ENCODE measurements at regions not wholly inside any gene's neighbourhood (a gene's known extent, or its start where the extent isn't known, plus 50 kb on each side); places are given as distances from the start of the nearest gene placed in this dataset.

DNA sequence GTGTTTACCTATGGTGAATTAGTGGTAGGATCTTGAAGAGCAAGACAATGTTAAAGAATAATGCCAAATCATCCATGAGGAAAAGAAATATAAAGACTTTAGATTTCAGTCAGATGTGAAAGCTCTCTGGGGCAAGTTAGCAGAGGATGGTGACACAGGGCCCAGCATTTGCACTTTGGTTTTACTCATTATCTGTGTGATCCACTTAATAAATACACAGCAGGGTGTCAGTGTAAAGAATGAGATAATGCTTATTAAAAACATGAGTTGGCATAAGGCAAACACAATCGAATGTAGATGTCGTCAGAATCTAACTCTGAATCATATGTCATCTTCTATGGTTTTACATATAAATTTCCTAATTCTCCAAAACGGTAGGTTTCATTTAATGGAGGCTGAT, 130.4 kb upstream of the PREP start:
- TF ChIP-seq, protein P1, sequence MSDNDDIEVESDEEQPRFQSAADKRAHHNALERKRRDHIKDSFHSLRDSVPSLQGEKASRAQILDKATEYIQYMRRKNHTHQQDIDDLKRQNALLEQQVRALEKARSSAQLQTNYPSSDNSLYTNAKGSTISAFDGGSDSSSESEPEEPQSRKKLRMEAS (IDR thresholded peaks at IDR 0.05; ENCODE audit: low read depth, low read length): no peak
- TF ChIP-seq POLR2A (IDR thresholded peaks at IDR 0.05; ENCODE audit: extremely low read depth, insufficient read length): no peak
